NCI-H1417 treated with DMSO at 0.1 percent for 48 hours (cell line): ENCODE measurements at regions not wholly inside any gene's neighbourhood (a gene's known extent, or its start where the extent isn't known, plus 50 kb on each side); places are given as distances from the start of the nearest gene placed in this dataset.

Experiments used
- DNase-seq: peaks from one replicate; lab custom pipeline; 2025; lab: John Stamatoyannopoulos, UW

DNA sequence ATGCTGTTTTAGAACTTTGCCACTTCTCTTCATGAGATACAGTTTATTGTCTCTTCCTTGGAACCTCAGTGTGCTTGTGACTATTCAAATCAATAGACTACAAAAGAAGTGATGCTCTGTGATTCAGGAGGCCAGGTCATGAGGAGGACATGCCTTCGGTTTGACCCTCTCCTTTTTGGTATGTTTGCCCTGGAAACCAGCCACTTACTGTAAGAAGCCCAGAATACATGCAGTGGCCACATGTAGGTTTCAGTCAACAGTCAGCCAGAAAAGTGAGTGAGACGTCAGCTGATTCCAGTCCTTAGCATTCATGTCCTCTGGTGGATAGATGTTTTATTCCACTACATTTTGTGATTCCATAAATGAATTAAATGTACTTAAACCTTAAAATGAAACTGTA lies 328.7 kb downstream of the PCDH18 start:
- DNase-seq, result no peak

DNA sequence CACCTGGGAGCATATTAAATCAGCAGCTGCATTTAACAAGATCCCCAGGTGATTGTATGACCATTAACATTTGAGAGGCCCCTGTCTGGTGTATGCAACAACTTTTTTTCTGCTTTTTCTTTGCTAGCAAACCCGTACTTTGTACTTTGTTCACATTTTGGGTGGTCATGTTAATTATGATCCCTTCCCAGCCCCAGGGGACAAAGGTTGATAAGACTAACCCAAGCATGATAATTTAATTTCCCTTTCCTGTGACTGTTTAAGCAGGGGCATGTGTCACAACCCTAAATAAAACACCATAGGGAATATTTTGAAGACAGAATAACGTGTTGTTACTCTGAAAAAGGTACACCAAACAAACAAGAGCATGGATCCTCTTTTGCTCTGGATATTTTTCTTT lies 332.0 kb downstream of the PCDH18 start:
- DNase-seq, result no peak

DNA sequence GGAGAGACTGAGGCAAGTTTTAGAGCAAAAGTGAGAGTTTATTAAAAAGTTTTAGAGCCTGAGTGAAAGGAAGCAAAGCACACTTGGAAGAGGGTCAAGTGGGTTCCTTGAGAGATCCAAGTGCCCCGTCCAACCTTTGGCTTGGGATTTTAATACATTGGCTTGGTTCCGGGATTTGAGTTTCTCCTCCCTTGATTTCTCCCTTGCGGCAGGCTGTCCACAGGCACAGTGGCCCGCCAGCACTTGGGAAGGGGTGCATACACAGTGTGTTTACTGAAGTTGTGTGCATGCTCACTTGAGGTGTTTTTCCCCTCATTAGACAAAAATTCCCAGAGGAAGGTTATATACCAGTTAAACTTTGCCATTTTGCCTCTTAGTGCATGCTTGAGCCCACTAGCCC lies 333.5 kb downstream of the PCDH18 start:
- DNase-seq, result no peak

DNA sequence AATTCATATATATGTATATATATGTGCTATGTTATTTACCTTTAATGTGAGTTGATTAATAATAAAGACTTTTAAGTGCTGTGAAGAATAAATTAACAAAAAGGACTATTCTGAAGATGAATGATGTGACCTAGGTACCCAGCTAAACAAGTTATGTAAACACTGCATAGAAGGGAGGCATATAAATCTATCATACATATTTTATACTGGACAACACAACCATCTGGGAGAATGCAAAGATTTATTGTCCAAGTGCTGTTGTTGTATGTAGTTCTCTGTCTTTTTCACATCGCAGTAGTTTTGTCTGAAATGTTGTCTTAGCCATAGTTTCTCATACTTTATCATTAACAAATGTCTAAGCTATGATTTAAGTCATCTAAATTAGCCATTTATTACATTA lies 337.6 kb downstream of the PCDH18 start:
- DNase-seq, result no peak

DNA sequence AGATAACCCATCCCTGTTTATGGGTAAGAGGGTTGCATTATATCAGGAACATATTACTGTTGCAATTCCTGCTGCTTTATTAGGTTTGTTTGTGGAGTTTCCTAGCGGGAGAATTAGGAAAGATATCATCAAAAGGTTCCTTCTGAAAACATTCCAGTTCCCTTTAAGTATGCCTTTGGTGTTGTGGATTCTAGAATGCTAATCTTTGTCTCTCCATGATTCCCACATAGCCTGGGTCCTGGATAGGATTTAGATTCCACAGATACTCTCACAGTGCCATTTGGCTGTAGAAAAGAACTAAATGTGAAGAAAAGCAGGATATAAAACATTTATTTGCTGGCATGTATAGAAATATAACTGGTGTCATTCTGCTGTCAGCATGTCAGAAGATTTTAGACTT lies 338.7 kb downstream of the PCDH18 start:
- DNase-seq, result no peak

DNA sequence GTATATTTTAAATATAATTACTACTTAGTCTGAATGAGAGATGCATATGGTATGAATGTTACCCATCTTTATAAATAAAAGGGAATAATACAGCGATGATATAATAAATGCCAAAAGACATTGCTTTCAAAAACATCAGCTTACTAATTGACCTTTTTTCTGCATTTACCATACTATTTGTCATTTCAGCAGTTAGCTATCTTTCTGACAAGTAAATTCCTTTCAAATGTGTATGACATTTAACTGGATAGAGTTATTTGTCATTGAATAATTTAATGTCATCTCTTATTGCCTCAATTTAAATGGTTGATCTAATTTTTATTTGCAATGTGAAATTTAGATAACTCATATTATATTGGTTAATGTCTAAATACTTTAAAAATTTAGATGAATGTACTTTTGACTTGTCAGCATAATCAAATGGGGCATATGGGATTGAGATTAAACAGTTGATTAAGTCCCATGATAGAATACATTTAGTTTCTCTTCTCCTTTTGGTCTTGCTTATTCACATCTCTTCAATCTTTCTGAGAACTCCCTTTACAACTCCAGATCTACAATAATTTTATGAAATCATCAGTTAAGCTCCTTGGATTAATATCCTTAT lies 350.9 kb downstream of the PCDH18 start:
- no peak for DNase-seq

DNA sequence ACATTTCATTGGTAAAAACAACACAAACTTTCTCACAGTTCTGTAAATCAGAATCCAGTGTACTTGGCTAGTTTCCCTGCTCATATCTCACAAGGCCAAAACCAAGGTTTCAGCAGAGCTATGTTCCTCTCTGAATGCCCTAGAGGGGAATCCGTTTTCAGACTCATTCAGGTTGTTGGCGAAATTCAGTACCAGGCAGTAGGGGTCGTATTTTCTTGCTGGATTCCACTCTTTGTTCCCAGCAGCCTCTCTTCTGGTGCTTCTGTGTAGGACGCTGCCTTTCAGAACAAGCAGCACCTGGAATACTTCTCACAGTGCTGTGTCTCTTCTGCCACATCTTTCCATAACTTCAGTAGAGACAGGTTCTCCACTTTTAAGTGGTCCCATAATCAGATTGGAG lies 351.9 kb downstream of the PCDH18 start:
- DNase-seq, result no peak

DNA sequence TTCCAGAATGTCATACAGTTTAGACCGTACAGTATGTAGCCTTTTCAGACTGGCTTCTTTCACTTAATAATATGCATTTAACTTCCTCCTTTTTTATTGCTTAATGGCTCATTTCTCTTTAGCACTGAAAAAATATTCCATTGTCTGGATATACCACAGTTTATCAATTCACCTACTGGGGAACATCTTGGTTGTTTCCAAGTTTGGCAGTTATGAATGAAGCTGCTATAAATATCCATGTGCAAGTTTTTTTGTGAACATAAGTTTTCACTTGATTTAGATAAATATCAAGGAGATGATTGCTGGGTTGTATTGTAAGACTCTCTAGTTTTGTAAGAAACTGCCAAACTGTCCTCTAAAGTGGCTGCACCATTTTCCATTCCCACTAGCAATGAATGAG lies 375.5 kb downstream of the PCDH18 start:
- DNase-seq, result no peak

DNA sequence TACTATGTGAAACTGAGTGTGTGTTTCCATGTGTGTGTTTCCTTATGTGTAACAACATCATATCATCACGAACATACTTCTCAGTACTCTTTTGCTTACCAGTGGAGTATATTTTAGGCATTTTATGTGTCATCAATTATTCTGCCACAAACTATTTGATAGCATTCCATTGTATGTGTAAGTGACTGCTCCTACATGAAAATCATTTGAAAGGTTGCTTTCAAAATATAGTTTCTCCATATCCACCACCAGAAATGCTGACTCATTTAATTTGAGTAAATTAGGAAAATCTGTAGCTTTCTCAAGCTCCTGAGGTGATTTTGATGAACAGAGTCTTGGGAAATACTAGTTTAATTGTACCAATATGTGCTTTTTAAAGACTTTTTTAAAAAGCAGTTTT lies 376.2 kb downstream of the PCDH18 start:
- no peak for DNase-seq

DNA sequence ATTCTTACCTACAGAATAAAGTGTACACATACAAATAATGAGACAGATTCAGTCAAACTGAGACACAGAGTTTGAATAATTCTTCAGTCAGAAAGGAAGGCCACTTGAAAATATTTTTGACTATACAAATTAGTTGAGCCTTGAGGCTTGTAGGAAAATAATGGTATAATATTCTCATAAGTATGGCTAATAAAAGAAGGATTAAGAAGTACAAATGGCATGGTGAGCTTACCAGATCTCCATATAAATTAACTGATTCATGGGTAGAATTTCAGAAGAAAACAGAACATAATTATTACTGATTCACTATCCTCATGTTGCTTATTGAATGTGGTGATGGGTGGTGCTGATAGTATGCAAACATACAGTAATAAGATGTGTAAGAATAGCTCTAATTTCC lies 401.1 kb downstream of the PCDH18 start:
- DNase-seq, result no peak

DNA sequence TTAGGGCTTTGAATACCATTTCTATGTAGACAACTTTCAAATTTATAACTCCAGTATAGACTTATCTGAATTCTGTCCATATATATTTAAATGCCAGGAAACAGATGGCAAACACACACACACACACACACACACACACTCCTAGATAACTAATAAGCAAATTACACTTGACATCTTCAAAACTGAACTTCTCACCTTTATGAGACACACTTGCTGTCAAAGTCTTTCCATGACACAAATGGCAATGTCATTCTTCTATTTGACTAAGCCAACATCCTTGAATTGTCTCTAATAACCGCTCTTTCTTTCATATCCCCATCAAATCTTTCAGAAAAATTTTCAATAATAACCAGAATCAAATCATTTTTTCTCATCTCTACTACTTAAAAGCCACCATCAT lies 402.4 kb downstream of the PCDH18 start:
- no peak for DNase-seq

DNA sequence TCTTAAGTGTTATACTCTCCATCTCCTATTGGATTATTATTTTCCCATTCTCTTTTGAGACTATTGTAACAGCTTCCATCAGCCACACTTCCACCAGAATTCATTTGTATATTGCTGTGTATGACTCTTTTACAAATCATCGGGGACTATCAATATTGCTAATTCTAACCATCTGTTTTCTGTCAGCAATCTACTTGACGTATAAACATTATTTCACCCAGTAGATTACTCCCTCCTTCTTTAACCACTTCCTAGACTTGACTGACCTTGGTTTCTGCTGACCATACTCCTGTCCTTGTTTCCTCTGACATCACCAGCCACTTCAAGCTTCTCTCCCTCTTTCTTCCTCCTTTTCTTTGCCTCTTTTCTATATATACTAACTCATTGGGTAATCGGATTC lies 402.9 kb downstream of the PCDH18 start:
- DNase-seq, result no peak

DNA sequence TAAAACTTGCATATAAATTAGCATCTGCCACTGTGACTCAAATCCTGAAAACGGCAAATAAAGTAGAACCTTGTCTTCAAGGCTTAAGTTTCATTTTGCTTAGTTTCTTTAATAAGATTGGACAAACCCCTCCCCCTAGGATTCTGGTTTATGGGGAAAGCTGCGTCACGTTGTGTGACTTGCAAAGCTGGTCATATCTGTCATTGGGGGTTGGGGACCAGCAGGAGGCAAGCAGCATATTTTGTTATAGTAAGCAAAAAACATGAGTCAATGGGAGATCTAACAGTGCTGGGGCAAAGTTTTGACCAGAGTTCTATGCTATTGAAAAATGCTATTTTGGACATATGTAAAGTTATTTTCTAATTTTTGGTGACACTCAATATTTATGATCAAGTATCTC lies 407.3 kb downstream of the PCDH18 start:
- DNase-seq, result no peak

DNA sequence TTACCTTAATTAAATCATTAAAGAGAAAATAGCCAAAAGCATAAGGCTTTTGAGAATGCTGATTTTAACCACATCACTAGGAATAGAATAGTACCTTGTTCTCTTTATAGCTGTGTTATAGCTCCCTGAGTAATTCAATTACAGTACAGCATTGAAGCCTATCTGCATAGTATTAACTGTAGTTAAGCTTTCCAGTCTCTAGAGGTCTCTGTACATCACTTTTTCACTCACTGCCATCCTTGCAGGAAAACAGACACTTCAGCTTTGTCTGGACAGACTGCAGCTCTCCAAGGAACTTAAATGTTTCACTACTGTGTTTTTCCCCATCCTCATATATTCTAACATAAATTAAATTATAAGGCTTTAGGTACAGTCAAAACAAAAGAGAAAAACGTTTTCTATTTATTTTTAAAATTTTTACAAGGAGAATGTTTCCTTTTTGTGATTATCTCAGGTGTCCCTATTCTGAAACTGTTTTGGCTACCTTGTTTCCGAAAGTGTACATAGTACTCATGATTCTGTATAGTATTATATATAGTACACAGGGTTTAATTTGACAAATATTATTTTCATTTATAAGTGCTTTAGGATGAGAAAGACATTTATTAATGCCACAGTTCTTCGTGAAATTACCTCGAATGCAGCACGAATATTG lies 407.9 kb downstream of the PCDH18 start:
- peak; percentile 75 for DNase-seq

DNA sequence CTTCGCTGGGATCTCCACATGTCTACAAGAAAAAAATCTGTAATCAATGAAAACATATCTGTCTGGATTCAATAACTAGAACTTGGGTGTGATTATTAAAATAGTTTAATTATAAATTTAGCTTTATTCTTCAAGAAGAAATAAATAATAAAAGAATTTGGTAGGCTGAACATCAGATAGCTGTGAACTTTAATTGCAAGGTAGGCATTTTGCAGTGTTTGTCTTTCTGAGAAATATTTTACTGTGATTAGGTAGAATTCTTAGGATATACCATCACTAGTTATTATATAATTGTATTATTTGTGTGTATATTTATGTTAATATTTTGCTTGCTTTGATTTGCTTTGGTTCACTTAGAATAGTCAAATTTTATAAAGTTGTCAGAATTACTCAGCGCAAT lies 409.4 kb downstream of the PCDH18 start:
- no peak for DNase-seq

DNA sequence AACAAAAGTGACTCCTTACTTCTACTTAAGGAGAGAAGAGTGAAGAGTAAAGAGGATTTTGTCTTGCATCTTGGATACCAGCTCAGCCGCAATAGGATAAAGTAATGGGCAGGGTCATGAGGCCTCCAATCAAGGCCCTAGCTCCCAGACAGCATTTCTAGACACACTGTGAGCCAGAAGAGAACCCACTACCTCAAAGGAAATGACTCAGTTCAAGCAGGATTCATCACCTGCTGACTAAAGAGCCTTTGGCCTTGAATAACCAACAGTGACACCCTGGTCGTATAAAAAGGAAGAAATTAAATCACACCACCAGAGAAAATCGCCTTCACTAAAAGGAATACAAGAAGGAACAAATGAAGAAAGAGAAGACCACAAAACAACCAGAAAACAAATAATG lies 416.1 kb downstream of the PCDH18 start:
- no peak for DNase-seq

DNA sequence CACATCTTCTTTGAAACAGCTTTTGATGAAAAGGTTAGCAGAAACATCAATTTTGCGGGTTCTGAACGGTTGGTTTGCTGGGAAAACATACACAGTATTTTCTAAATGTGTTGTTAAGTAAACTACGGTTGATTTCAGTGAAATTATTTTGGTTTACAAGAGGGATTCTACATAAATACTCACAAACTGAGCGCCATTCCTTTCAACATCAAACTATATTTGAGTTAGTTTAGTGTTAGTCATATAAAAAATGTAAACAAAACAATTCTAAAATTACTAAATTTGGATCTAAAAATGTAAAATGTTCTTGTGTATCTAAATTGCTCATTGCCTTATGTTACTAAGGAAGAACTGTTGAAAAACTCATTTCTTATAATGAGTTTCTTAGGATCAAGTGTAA lies 425.6 kb downstream of the PCDH18 start:
- DNase-seq, result no peak

DNA sequence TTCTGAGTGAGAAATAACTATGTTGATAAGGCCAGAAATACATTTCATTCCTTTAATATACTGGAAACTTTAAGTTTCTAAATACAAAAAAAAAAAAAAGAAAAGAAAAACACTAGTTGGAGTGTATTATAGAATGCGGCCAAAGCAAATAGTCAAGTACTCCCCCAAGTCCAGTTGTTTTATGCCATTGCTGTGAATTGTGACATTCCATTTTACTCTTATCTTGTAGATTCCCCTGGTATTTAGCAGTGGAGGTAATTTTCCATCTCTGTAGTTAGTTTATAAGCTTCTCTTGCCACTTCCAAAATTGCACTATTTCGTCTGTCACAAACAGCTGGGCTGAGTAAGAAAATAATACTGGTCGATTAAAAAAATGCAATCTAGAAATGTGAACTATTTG lies 426.0 kb downstream of the PCDH18 start:
- no peak for DNase-seq

DNA sequence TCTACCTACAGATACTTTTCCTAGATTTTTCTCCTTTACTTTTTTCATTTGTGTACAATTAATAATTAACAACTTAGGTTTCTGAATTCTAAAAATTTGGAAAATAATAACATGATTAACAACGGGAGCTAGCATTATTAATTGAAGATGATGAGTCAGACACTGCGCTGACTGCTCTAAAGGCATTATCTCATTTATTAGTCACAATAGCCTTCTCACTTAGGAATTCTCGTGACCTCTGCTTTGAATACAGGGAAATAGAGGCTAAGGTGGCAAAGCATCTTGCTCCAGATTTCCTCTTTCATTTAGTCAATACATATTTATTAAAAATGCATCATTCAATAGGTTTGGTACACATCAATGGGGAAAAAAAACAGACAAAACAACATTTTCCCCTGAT lies 441.3 kb downstream of the PCDH18 start:
- DNase-seq, result no peak

DNA sequence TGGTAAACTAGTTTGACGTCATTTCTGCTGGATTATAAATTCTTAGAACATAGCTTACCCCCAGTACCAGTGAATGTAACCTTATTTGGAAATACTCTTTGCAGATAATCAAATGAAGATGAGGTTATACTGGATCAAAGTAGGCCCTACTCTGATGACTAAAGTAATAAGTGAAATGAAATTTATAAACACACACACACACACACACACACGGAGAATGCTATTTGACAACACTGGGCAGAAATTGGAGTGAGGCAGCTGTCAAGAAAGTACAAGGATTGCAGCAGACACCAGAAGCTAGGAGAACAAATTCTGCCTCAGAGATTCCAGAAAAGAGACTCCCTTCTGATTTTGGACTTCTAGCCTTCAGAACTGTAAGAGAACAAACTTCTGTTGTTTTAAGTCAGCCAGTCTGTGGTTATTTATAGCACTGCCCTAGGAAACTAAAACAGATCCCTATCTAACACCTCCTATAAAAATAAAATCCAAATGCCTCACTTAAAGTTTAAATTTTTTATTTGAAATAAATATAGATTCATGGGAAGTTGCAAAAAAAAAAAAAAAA lies 448.6 kb downstream of the PCDH18 start:
- no peak for DNase-seq

DNA sequence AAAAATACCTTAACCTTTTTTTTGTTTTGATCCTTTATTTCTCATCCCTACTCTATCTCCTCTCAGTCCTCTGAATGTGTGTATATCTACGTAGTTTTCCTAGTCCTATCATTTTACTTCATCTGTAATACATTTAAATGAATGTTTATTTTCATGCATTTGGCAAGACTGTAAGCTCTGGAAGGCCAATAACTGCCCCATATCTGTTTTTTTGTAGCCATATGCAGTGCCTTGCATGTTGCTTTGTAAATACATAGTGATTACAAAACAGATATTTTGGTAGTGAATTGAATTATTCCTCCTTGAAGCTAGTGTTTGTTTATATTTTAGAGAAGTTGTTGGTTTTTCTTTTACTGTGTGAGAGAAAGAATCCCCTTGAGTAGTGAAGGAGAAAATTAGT lies 450.2 kb downstream of the PCDH18 start:
- no peak for DNase-seq

DNA sequence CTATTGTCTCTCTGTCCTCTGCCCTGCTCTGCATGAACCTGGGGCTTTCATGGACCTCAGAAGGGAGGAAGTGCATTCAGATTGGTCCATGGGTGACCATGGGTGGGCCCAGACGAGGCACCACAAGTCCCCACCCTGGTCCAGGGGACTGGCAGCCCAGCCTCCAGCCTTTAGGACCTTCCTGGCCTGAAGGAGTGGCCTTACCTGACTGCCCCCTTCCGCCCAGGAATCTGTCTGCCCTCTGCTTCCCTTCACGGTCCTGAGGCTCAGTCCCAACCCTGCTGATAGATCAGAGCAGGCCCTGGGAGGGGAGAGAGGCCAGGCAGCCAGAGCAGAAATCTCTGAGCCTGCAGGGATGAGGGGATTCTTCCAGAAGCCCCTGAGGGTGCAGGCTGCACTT lies 455.4 kb downstream of the PCDH18 start:
- DNase-seq, result no peak

DNA sequence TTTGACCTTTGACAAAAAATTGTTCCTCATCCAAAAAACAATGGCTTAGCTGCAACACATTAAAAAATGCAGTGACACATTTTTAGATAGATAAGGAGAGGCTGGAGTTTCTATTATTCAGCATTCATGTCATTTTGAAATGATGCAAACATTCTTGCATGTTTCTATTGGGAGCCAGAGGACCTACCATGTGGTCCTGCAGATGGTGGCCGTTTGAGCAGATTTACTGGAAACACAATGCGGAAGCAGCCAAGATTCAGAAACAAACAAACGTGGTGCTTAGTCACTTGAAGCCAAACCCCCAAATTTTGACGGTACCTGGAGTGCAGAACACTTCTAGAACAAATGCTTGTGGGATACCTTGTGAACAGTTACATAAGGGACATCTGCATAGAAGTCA lies 456.7 kb downstream of the PCDH18 start:
- no peak for DNase-seq

DNA sequence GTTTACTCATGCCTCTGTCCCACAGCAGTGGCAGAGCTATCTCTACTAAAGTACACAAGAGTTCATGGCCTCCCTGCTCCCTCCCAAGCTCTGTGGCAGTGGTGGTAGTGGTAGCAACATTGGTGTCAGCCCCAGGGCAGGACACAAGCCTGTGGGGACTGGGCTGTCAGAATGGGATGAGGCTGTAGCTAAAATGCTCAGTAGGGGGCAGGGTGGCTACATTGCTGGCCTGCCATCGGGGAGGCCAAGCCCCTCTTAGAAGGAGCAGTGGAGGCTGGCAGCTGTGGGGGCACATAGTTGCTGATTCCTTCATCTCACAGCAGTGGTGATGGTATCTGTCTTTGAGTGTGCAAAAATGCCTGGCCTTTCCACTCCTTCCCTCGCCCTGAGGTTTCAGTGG lies 461.7 kb downstream of the PCDH18 start:
- no peak for DNase-seq
